IPS-18c (cell line): ENCODE measurements at regions not wholly inside any gene's neighbourhood (a gene's known extent, or its start where the extent isn't known, plus 50 kb on each side); places are given as distances from the start of the nearest gene placed in this dataset.

ENCODE experiments used
- H3K4me3 ChIP-seq: 2 replicates; pipeline ENCODE4 v1.7.0; 2013; ENCODE audit warnings: low read depth, mild to moderate bottlenecking, low read length, moderate library complexity; ENCODE audit not compliant: insufficient read depth
- H3K9me3 ChIP-seq: one replicate; pipeline ENCODE4 v1.6.1; 2013; ENCODE audit warnings: mild to moderate bottlenecking, low read length, moderate library complexity; ENCODE audit not compliant: control insufficient read depth, insufficient read depth

- no peaks in the 10 kb centered on the region for H3K9me3 ChIP-seq
- H3K4me3 ChIP-seq, result no peak overlapping the region
These were observed 188.0 kb upstream of the C1QTNF7 start for GRCh38 chr4:15239866-15240265.

GRCh38 chr4:15240764-15241163 is 187.1 kb upstream of the C1QTNF7 start:
- Histone ChIP-seq H3K4me3 (no peak overlapping the region), H3K9me3 (no peaks in the 10 kb centered on the region)

- Histone ChIP-seq H3K9me3 (no peaks in the 10 kb centered on the region), H3K4me3 (no peak overlapping the region)
These were observed 185.8 kb upstream of the C1QTNF7 start for GRCh38 chr4:15242021-15242420.

- H3K4me3 ChIP-seq, result no peak overlapping the region
- no peaks in the 10 kb centered on the region for H3K9me3 ChIP-seq
These were observed 183.5 kb upstream of the C1QTNF7 start for GRCh38 chr4:15244354-15244753.

- Histone ChIP-seq H3K9me3 (no peaks in the 10 kb centered on the region), H3K4me3 (no peak overlapping the region)
These were observed 182.8 kb upstream of the C1QTNF7 start for GRCh38 chr4:15245006-15245530.

- Histone ChIP-seq H3K9me3 (no peaks in the 10 kb centered on the region), H3K4me3 (no peak overlapping the region)
These were observed 177.8 kb upstream of the C1QTNF7 start for GRCh38 chr4:15250021-15250441.

- Histone ChIP-seq H3K4me3 (no peak overlapping the region), H3K9me3 (no peaks in the 10 kb centered on the region)
These were observed 174.5 kb upstream of the C1QTNF7 start for GRCh38 chr4:15253349-15253748.

GRCh38 chr4:15254236-15254880 is 173.5 kb upstream of the C1QTNF7 start:
- H3K4me3 ChIP-seq, result no peak overlapping the region
- H3K9me3 ChIP-seq, result no peaks in the 10 kb centered on the region

- Histone ChIP-seq H3K4me3 (no peak overlapping the region), H3K9me3 (peaks cover 2% of the 10 kb centered on the region)
These were observed 172.3 kb upstream of the C1QTNF7 start for GRCh38 chr4:15255537-15255936.

GRCh38 chr4:15260758-15261157 is 167.1 kb upstream of the C1QTNF7 start:
- Histone ChIP-seq H3K4me3 (no peak overlapping the region), H3K9me3 (peaks cover 2% of the 10 kb centered on the region)

GRCh38 chr4:15262396-15262795 is 165.4 kb upstream of the C1QTNF7 start:
- H3K9me3 ChIP-seq, result peaks cover 2% of the 10 kb centered on the region
- H3K4me3 ChIP-seq, result no peak overlapping the region

GRCh38 chr4:15270201-15270600 is 157.6 kb upstream of the C1QTNF7 start:
- Histone ChIP-seq H3K9me3 (peaks cover 5% of the 10 kb centered on the region), H3K4me3 (no peak overlapping the region)

- Histone ChIP-seq H3K9me3 (no peaks in the 10 kb centered on the region), H3K4me3 (no peak overlapping the region)
These were observed 141.8 kb upstream of the C1QTNF7 start for GRCh38 chr4:15286041-15286440.

GRCh38 chr4:15291122-15291521 is 136.7 kb upstream of the C1QTNF7 start:
- H3K9me3 ChIP-seq, result no peaks in the 10 kb centered on the region
- H3K4me3 ChIP-seq, result no peak overlapping the region

- Histone ChIP-seq H3K9me3 (no peaks in the 10 kb centered on the region), H3K4me3 (no peak overlapping the region)
These were observed 134.1 kb upstream of the C1QTNF7 start for GRCh38 chr4:15293711-15294110.

- H3K9me3 ChIP-seq, result no peaks in the 10 kb centered on the region
- no peak overlapping the region for H3K4me3 ChIP-seq
These were observed 133.6 kb upstream of the C1QTNF7 start for GRCh38 chr4:15294202-15294601.

GRCh38 chr4:15294832-15295231 is 133.0 kb upstream of the C1QTNF7 start:
- no peak overlapping the region for H3K4me3 ChIP-seq
- H3K9me3 ChIP-seq, result no peaks in the 10 kb centered on the region

- no peak overlapping the region for H3K4me3 ChIP-seq
- H3K9me3 ChIP-seq, result no peaks in the 10 kb centered on the region
These were observed 132.2 kb upstream of the C1QTNF7 start for GRCh38 chr4:15295421-15296162.
